CD14-positive monocyte (primary cell): ENCODE measurements at regions not wholly inside any gene's neighbourhood (a gene's known extent, or its start where the extent isn't known, plus 50 kb on each side); places are given as distances from the start of the nearest gene placed in this dataset.
"Not testable (repeated sequence)": the region's sequence is repeated elsewhere in the genome, so short reads cannot be mapped to it uniquely, and the experiment has no call there.

Experiments
- DNase-seq, 3 donors: peaks; one replicate each; pipeline ENCODE4 v3.0.0-alpha.2; 2011 to 2022
- H2AFZ ChIP-seq: 2 replicates; pipeline ENCODE4 v1.6.0; 2012; ENCODE audit warnings: mild to moderate bottlenecking, low read depth, low read length, inconsistent platforms; ENCODE audit not compliant: insufficient read depth, poor library complexity, severe bottlenecking
- H3K27ac ChIP-seq, 2 donors: 1 replicate in 1 of 2; 2 replicates in 1 of 2; pipeline ENCODE4 v1.5.1; 2012 to 2013; ENCODE audit warnings: low read length in 2 of 2, control low read depth in 1 of 2, inconsistent platforms in 1 of 2, low read depth in 1 of 2, mild to moderate bottlenecking in 1 of 2
- H3K27me3 ChIP-seq, 2 donors: one replicate each; pipeline versions ENCODE4 v1.6.0 to v1.6.1; 2011 to 2013; ENCODE audit warnings: low read length in 2 of 2; ENCODE audit not compliant: control insufficient read depth in 2 of 2, insufficient read depth in 2 of 2
- H3K36me3 ChIP-seq, 2 donors: replicated peaks in 1 of 2; 1 replicate in 1 of 2; 2 replicates in 1 of 2; pipeline versions ENCODE4 v1.5.1 to v1.6.1; 2012 to 2013; ENCODE audit warnings: low read length in 2 of 2, control low read depth in 1 of 2, inconsistent platforms in 1 of 2, mild to moderate bottlenecking in 1 of 2; ENCODE audit not compliant: insufficient read depth in 2 of 2, control insufficient read depth in 1 of 2
- H3K4me1 ChIP-seq, 2 donors: 1 replicate in 1 of 2; 2 replicates in 1 of 2; pipeline versions ENCODE4 v1.5.1 to v1.6.1; 2012 to 2013; ENCODE audit warnings: low read length in 2 of 2, control low read depth in 1 of 2, inconsistent platforms in 1 of 2, mild to moderate bottlenecking in 1 of 2, moderate library complexity in 1 of 2; ENCODE audit not compliant: insufficient read depth in 2 of 2, control insufficient read depth in 1 of 2
- H3K4me2 ChIP-seq: replicated peaks from 2 replicates; pipeline ENCODE3; 2012; ENCODE audit warnings: low read length, moderate library complexity, mild to moderate bottlenecking; ENCODE audit not compliant: poor library complexity, severe bottlenecking; ENCODE audit errors: extremely low read depth
- H3K4me3 ChIP-seq, 3 experiments: fragments of 200-600 bp in 1 of 3; sonication (generic) in 1 of 3; replicated peaks in 1 of 3; 1 replicate in 2 of 3; 2 replicates in 1 of 3; pipeline ENCODE4 v1.5.1; 2011 to 2013; ENCODE audit warnings: low read length in 3 of 3, mild to moderate bottlenecking in 3 of 3, control low read depth in 2 of 3, low read depth in 2 of 3, inconsistent platforms in 1 of 3, moderate library complexity in 1 of 3
- H3K79me2 ChIP-seq: 2 replicates; pipeline ENCODE4 v1.6.0; 2012; ENCODE audit warnings: mild to moderate bottlenecking, control low read depth, inconsistent platforms, low read length, moderate library complexity; ENCODE audit not compliant: insufficient read depth
- H3K9ac ChIP-seq: 2 replicates; pipeline ENCODE4 v1.6.0; 2017; ENCODE audit warnings: low read length, mild to moderate bottlenecking; ENCODE audit not compliant: insufficient read depth, poor library complexity, severe bottlenecking
- H3K9me3 ChIP-seq, 2 donors: replicated peaks in 1 of 2; 1 replicate in 1 of 2; 2 replicates in 1 of 2; pipeline versions ENCODE4 v1.5.1 to v1.6.1; 2012 to 2013; ENCODE audit warnings: low read length in 2 of 2, control low read depth in 1 of 2; ENCODE audit not compliant: control insufficient read depth in 1 of 2, insufficient read depth in 1 of 2
- H4K20me1 ChIP-seq: 2 replicates; pipeline ENCODE4 v1.6.0; 2012; ENCODE audit warnings: mild to moderate bottlenecking, low read length, control low read depth, moderate library complexity; ENCODE audit not compliant: insufficient read depth
- H3K27ac Mint-ChIP-seq, 7 donors: one replicate each; pipeline ENCODE4 v1.8.0; 2020; ENCODE audit warnings: mild to moderate bottlenecking in 7 of 7, mixed read lengths in 7 of 7, moderate library complexity in 6 of 7, inconsistent platforms in 2 of 7
- H3K27me3 Mint-ChIP-seq, 3 donors: one replicate each; pipeline ENCODE4 v1.8.0; 2021 to 2022; ENCODE audit warnings: low read depth in 3 of 3, mild to moderate bottlenecking in 3 of 3, mixed read lengths in 3 of 3, moderate library complexity in 3 of 3, inconsistent platforms in 1 of 3
- H3K36me3 Mint-ChIP-seq, 2 donors: one replicate each; pipeline ENCODE4 v1.8.0; 2020; ENCODE audit warnings: mixed read lengths in 2 of 2, inconsistent platforms in 1 of 2, mild to moderate bottlenecking in 1 of 2
- H3K4me1 Mint-ChIP-seq: one replicate; pipeline ENCODE4 v1.8.0; 2020; ENCODE audit warnings: mild to moderate bottlenecking, mixed read lengths
- H3K4me3 Mint-ChIP-seq, 2 donors: one replicate each; pipeline ENCODE4 v1.8.0; 2020; ENCODE audit warnings: mild to moderate bottlenecking in 2 of 2, mixed read lengths in 2 of 2, moderate library complexity in 1 of 2
- H3K9me3 Mint-ChIP-seq, 7 donors: one replicate each; pipeline ENCODE4 v1.8.0; 2020 to 2022; ENCODE audit warnings: mixed read lengths in 7 of 7, mild to moderate bottlenecking in 6 of 7, moderate library complexity in 6 of 7, inconsistent platforms in 2 of 7
- CTCF ChIP-seq: fragments of 200-600 bp; IDR thresholded peaks from one replicate; pipeline ENCODE4 v1.8.0; 2022; ENCODE audit warnings: antibody characterized with exemption, mild to moderate bottlenecking
- WGBS: methylation state at CpG from one replicate; pipeline ENCODE4 v1.1.5; 2013; ENCODE audit warnings: missing lambda C conversion rate; ENCODE audit not compliant: insufficient coverage; 5-methylcytosine and 5-hydroxymethylcytosine counted together
- intact Hi-C, 2 donors: fragments of 100-400 bp; cut with micrococcal nuclease; formaldehyde crosslinking; loops; one replicate each; pipeline versions ENCODE4 v1.15.0 to v1.15.1; 2023

GRCh38 chr2:128597121-128597762 lies 278.6 kb upstream of the HS6ST1 start:
- Histone ChIP-seq H3K27me3 (no peaks in the 10 kb centered on the region), H3K9ac (no peak overlapping the region), H2AFZ (no peak overlapping the region), H3K27ac (no peak overlapping the region), H3K79me2 (no peaks in the 10 kb centered on the region), H3K9me3 (no peaks in the 10 kb centered on the region), H3K4me2 (no peak overlapping the region), H3K4me3 (no peak overlapping the region), H4K20me1 (no peaks in the 10 kb centered on the region), H3K4me1 (no peaks in the 10 kb centered on the region), H3K36me3 (no peaks in the 10 kb centered on the region)
- no peak overlapping the region for H3K27ac Mint-ChIP-seq
- H3K9me3 Mint-ChIP-seq = no peaks in the 10 kb centered on the region
- H3K4me1 Mint-ChIP-seq = no peaks in the 10 kb centered on the region
- intact Hi-C loops = no loop called here
- H3K4me3 Mint-ChIP-seq = no peak overlapping the region
- no peak for DNase-seq
- 91% methylated on average over 7 of the region's 9 CpGs for WGBS
- no peak for TF ChIP-seq CTCF
- peaks cover 0 to 2% (median 0%) of the 10 kb centered on the region in 3 donors for H3K27me3 Mint-ChIP-seq
- H3K36me3 Mint-ChIP-seq = no peaks in the 10 kb centered on the region

- H3K9me3 Mint-ChIP-seq, H3K4me1 ChIP-seq, H3K4me3 ChIP-seq, H3K9me3 ChIP-seq, H2AFZ ChIP-seq, H3K79me2 ChIP-seq, H3K27me3 ChIP-seq, H3K36me3 ChIP-seq, H3K36me3 Mint-ChIP-seq, H3K4me2 ChIP-seq, H3K4me1 Mint-ChIP-seq, intact Hi-C loops, H3K9ac ChIP-seq, H4K20me1 ChIP-seq, H3K27ac Mint-ChIP-seq, H3K27ac ChIP-seq, H3K27me3 Mint-ChIP-seq, H3K4me3 Mint-ChIP-seq, DNase-seq: not testable (repeated sequence)
- 100% methylated on average over 1 of the region's 1 CpG for WGBS
Observed at GRCh38 chr2:128598260-128598659, 279.6 kb upstream of the HS6ST1 start.
